Suprapubic skin (tissue), 4 donors: ENCODE measurements at regions not wholly inside any gene's neighbourhood (a gene's known extent, or its start where the extent isn't known, plus 50 kb on each side); places are given as distances from the start of the nearest gene placed in this dataset.

ENCODE experiments used
- CTCF ChIP-seq, 2 donors: fragments of 200-600 bp in 1 of 2; fragments of 450-650 bp in 1 of 2; sonication (generic) in 1 of 2; IDR thresholded peaks; one replicate each; pipeline ENCODE4 v1.5.1; 2016 to 2019; ENCODE audit warnings: antibody characterized with exemption in 2 of 2, mild to moderate bottlenecking in 1 of 2, moderate library complexity in 1 of 2
- EP300 ChIP-seq: sonication (generic); formaldehyde crosslinking; IDR thresholded peaks from one replicate; pipeline ENCODE4 v1.6.1; 2017; ENCODE audit warnings: antibody characterized with exemption
- POLR2A ChIP-seq, 2 donors: fragments of 450-650 bp; IDR thresholded peaks; one replicate each; pipeline ENCODE4 v1.6.1; 2017; ENCODE audit warnings: antibody characterized with exemption in 2 of 2, mild to moderate bottlenecking in 2 of 2, moderate library complexity in 2 of 2
- POLR2AphosphoS5 ChIP-seq, 3 donors: sonication (generic); formaldehyde crosslinking; IDR thresholded peaks; one replicate each; pipeline ENCODE4 v1.6.1; 2017; ENCODE audit warnings: antibody characterized with exemption in 3 of 3

- TF ChIP-seq CTCF (IDR thresholded peaks at IDR 0.05) (no peak), EP300 (no peak), POLR2AphosphoS5 (IDR thresholded peaks at IDR 0.05) (no peak), POLR2A (IDR thresholded peaks at IDR 0.05) (no peak)
Observed at GRCh38 chr20:60326821-60327220, 368.6 kb downstream of the CDH26 start.
